ENCODE measurements at regions not wholly inside any gene's neighbourhood (a gene's known extent, or its start where the extent isn't known, plus 50 kb on each side); places are given as distances from the start of the nearest gene placed in this dataset.

GRCh38 chr5:152329207-152329606 lies 75.9 kb downstream of the NMUR2 start:
- Histone ChIP-seq H3K36me3 (ENCODE audit: control insufficient read depth, insufficient read depth, low read length) (no peaks in the 10 kb centered on the region), H3K27me3 (ENCODE audit: control insufficient read depth, insufficient read depth, low read length) (no peaks in the 10 kb centered on the region), H3K27ac (ENCODE audit: low read length) (no peak overlapping the region), H3K4me1 (ENCODE audit: control insufficient read depth, insufficient read depth, low read length) (no peaks in the 10 kb centered on the region), H3K9me3 (ENCODE audit: control insufficient read depth, insufficient read depth, low read depth, low read length) (no peaks in the 10 kb centered on the region), H3K4me3 (ENCODE audit: low read depth in 2 of 2, low read length in 2 of 2) (no peak overlapping the region)
- ATAC-seq: no peak
- BruUV-seq (replicated peaks): no TSS peak
- no peak for DNase-seq (ENCODE audit: low read depth, low spot score)
- TF ChIP-seq TCF7L2 (IDR thresholded peaks at IDR 0.05; ENCODE audit: low read depth, low read length): no peak
- TF ChIP-seq, protein P1, sequence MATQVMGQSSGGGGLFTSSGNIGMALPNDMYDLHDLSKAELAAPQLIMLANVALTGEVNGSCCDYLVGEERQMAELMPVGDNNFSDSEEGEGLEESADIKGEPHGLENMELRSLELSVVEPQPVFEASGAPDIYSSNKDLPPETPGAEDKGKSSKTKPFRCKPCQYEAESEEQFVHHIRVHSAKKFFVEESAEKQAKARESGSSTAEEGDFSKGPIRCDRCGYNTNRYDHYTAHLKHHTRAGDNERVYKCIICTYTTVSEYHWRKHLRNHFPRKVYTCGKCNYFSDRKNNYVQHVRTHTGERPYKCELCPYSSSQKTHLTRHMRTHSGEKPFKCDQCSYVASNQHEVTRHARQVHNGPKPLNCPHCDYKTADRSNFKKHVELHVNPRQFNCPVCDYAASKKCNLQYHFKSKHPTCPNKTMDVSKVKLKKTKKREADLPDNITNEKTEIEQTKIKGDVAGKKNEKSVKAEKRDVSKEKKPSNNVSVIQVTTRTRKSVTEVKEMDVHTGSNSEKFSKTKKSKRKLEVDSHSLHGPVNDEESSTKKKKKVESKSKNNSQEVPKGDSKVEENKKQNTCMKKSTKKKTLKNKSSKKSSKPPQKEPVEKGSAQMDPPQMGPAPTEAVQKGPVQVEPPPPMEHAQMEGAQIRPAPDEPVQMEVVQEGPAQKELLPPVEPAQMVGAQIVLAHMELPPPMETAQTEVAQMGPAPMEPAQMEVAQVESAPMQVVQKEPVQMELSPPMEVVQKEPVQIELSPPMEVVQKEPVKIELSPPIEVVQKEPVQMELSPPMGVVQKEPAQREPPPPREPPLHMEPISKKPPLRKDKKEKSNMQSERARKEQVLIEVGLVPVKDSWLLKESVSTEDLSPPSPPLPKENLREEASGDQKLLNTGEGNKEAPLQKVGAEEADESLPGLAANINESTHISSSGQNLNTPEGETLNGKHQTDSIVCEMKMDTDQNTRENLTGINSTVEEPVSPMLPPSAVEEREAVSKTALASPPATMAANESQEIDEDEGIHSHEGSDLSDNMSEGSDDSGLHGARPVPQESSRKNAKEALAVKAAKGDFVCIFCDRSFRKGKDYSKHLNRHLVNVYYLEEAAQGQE (IDR thresholded peaks at IDR 0.05; ENCODE audit: insufficient read depth in 1 of 2, low read depth in 2 of 2, low read length in 1 of 2): no peak
- CTCF ChIA-PET: no interaction called here
- intact Hi-C loops (cut with micrococcal nuclease; ENCODE audit: unreplicated experiment) (no loop called here), in situ Hi-C loops (cut with HindIII; ENCODE audit: low pct_unique_long_range_greater_than_20kb, low sequenced_read_pairs) (no loop called here)
- POLR2A ChIA-PET: no interaction called here

- intact Hi-C loops (cut with micrococcal nuclease; ENCODE audit: unreplicated experiment) (no loop called here), in situ Hi-C loops (cut with HindIII; ENCODE audit: low pct_unique_long_range_greater_than_20kb, low sequenced_read_pairs) (no loop called here)
- DNase-seq (ENCODE audit: low read depth, low spot score): no peak
- CTCF ChIA-PET: no interaction called here
- no peak for ATAC-seq
- TF ChIP-seq, protein P1 (IDR thresholded peaks at IDR 0.05; ENCODE audit: insufficient read depth in 1 of 2, low read depth in 2 of 2, low read length in 1 of 2): no peak
- no peak for TF ChIP-seq TCF7L2 (IDR thresholded peaks at IDR 0.05; ENCODE audit: low read depth, low read length)
- no peak for TF ChIP-seq POLR2AphosphoS5 (IDR thresholded peaks at IDR 0.05; ENCODE audit: low read depth, low read length)
- TF ChIP-seq, protein P2, sequence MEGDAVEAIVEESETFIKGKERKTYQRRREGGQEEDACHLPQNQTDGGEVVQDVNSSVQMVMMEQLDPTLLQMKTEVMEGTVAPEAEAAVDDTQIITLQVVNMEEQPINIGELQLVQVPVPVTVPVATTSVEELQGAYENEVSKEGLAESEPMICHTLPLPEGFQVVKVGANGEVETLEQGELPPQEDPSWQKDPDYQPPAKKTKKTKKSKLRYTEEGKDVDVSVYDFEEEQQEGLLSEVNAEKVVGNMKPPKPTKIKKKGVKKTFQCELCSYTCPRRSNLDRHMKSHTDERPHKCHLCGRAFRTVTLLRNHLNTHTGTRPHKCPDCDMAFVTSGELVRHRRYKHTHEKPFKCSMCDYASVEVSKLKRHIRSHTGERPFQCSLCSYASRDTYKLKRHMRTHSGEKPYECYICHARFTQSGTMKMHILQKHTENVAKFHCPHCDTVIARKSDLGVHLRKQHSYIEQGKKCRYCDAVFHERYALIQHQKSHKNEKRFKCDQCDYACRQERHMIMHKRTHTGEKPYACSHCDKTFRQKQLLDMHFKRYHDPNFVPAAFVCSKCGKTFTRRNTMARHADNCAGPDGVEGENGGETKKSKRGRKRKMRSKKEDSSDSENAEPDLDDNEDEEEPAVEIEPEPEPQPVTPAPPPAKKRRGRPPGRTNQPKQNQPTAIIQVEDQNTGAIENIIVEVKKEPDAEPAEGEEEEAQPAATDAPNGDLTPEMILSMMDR (IDR thresholded peaks at IDR 0.05): no peak
- no peak for TF ChIP-seq SIN3A (IDR thresholded peaks at IDR 0.05; ENCODE audit: borderline replicate concordance, insufficient read depth, low read depth, low read length)
- H3K36me3 ChIP-seq (ENCODE audit: control insufficient read depth, insufficient read depth, low read length): no peaks in the 10 kb centered on the region
- POLR2A ChIA-PET: no interaction called here
- BruUV-seq (replicated peaks): no TSS peak
- H3K27ac ChIP-seq (ENCODE audit: low read length): no peak overlapping the region
- no peaks in the 10 kb centered on the region for H3K9me3 ChIP-seq (ENCODE audit: control insufficient read depth, insufficient read depth, low read depth, low read length)
- no peaks in the 10 kb centered on the region; the same call in 1 of the 2 replicates for H3K27me3 ChIP-seq (ENCODE audit: control insufficient read depth, insufficient read depth, low read length)
- no peak overlapping the region for H3K4me3 ChIP-seq (ENCODE audit: low read depth in 2 of 2, low read length in 2 of 2)
- H3K4me1 ChIP-seq (ENCODE audit: control insufficient read depth, insufficient read depth, low read length): no peaks in the 10 kb centered on the region
Observed at GRCh38 chr5:152315942-152316341, 89.1 kb downstream of the NMUR2 start.
